ENCODE measurements at regions not wholly inside any gene's neighbourhood (a gene's known extent, or its start where the extent isn't known, plus 50 kb on each side); places are given as distances from the start of the nearest gene placed in this dataset.

DNA sequence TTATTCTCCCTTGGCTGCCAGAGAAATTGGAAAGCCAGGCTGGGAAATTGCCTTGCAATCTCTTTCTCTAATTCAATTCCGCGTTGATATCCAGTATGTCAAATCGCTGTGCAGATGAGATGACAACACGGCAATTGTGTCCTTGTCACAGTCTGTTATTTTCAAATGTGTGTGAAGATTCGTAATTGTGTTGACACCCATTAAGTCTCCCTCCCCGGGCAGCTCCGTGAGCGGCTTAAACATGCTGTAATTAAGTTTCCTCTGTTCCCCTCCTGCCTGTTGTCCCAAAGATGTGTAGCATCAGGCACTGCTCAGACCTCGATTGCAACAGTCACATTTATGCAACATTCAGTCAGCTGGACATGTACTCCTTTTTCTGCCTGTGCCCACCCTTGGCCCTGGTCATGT is 209.5 kb downstream of the LPIN1 start:
- no peak for DNase-seq

DNA sequence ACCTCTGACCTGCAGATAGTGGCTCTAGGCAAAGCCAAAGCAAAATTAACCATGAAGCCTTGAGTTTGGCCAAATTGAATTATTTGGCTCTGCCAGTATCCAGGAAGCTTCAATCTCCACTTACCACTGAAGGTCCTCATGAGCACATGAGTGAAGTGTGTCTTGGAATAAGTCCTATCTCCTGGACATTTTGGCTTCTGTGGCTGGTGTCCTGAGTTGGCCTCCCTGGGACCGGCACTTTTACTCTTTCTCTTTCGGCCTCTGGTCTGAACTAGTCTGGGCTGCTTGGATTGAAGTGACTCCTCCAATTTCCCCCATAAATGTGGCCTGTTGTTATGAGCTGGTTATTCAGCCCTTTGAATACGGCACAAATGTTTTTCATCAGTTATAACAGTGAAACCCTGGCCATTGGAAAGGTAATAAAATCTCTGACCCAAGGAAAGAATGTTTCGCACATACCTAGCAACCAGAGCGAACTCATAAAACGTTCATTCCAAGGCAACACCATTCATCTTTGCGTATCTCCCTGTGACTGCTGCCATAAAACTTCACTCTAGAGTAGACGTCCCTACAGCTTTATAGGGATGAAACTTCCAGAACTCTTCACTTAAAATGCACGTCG is 216.4 kb downstream of the LPIN1 start:
- no peak for DNase-seq

DNA sequence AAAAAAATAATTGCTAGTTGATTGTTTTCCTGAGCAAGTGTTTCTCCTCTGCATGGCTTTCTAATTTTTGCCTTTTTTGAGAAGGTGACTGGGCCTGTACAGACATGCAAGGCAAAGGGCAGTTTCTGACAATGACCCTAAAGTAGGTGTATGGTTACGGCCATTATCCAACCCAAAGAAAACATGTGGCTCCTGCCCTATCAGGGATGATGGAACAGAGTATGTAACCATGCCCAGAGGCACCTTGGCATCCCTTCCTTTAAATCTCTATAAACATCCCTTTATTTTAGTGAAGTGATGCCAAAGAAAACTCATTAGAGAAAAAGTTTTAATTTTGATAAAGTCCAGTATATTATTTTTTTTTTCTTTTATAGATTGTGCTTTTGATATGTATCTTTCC is 217.5 kb downstream of the LPIN1 start:
- DNase-seq = no peak

DNA sequence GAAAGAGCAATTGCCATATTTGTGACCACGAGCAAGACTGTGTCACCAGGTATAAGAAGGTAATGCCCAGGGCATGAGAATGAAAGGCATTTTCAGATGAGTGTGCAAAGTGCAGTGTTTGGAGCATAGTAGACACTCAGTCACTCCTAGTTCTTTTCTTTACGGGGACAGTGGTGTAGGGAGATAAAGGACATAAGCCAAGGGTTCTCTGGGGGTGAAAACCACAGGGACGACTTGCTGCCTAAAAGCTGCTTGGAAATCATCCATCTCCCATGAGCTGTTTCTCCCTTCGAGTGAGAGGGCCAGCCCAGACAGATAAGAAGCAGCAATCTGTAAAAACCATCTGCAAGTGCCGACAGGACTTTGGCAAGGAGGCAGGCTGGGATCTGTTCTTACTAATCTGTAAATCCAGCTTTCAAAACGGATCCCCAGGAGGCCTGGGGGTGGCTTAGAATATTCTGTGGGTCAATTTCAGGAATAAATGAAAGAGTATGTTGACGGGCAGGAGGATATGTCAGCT is 221.6 kb downstream of the LPIN1 start:
- DNase-seq = no peak

DNA sequence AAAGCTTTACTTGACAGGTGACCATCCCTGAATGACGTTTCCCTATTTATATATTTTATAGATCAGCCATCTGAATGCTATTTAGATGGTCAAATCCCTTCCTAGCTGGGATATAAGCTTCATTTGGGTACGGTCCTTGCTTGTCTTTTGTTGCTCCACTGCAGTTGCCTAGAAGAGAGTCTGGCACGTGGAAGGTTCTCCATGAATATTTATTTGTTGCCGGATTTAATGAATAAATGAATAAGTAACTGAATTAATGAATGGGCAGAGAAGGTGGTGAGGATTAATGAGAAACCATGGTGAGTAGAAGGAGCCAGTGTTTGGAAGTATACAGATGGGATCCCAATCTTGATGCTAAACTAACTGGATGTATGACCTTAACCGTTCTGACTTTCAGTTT is 222.1 kb downstream of the LPIN1 start:
- no peak for DNase-seq

DNA sequence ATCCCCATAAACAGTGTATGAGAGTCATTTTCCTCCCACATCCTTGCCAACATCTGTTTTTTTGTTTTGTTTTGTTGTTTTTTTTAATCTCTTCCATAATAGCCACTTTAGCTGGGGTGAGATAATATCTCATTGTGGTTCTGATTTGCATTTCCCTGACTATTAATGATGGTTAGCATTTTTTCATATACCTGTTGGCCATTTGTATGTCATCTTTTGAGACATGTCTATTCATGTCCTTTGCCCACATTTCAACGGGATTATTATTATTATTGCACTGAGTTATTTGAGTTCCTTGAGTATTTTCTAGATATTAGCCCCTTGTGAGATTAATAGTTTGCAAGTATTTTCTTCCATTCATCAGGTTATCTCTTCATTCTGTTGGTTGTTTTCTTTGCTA is 223.3 kb downstream of the LPIN1 start:
- DNase-seq = no peak

DNA sequence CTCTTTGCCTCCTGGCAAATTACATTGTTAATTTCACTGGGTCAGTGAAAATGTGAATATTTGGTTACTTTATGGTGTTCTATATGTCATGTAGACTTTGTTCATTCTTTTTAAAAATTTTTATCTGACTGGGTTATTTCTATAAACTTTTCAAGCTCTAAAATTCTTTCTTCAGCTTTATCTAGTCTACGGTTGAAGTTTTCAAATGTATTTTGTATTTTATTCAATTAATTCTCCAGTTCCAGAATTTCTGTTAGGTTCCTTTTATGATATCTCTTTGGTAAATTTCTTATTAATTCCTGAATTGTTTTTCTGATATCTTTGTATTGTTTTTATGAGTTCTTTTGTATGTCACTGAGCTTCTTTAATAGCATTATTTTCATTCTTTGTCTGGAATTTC is 228.1 kb downstream of the LPIN1 start:
- DNase-seq = no peak

DNA sequence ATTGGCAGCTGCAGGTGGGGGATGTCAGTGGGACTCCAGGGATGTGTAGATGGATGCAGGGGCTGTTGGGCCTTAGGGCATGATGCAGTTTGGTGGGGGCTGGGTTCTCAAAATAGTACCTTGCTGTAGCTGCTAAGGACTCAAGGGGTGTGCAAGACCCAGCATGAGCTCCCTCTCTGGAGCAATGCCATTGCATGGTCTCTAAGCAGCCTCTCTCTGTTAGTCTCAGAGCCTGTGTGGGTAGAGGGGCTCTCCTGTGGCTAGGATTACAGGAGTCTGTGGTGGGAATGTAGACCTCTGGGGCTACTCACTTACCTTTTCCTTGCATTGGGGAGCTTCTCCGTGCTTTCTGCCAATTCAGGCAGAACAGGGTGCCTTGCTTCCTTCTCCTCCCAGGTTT is 228.9 kb downstream of the LPIN1 start:
- DNase-seq = no peak

DNA sequence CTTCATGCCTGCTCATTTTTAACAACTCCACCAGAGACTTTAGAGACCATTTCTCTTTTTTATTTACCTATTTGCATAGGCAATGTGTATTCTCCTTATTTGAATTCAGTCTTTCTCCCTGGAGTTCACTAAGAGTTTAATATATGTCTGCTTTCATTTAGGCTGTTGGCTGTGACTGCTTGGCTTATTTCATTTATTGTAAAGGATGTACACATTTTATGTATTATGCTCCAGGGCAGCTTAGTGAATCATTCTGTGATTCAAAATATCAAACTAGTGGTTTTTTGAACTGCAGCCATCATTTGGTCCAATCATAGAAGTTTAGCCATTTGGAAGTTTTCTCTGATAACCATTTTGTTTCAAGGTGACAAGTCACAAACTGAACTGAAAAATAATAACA is 229.6 kb downstream of the LPIN1 start:
- DNase-seq = no peak

DNA sequence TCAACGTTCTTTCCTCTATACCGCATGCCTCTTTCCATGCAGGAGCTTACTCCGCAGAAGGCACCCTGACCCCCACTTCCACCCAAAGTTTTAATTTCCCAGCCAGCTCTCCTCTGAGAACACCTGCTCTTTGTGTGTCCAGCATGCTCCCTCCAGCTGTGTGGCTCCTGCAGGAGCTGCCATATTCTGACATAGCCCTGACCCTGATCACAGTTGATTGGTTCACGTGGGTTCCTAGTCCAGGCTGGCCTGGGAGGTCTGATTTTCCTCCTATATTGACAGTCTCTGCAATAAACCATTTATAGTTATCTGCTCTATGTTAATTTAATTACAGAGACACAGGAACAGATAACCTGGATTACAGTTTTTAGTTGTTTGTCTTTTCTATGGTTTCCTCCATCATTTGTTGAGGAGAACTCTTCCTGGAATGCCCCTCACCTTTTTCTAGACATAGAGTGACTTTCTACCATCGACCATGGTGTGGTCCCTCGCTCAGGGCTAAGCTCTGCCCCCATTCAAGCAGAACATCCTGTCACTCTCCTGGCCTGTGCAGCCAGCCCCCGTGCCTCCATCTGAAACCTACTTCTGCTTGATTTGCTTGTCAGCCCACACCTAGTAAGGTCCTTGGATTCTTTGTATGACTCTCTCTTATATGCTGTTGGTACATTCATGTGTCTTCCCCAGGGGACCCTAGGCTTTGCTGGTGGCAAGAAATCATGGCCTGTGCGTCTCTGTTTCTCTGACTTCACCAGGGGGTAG is 231.5 kb downstream of the LPIN1 start:
- no peak for DNase-seq

DNA sequence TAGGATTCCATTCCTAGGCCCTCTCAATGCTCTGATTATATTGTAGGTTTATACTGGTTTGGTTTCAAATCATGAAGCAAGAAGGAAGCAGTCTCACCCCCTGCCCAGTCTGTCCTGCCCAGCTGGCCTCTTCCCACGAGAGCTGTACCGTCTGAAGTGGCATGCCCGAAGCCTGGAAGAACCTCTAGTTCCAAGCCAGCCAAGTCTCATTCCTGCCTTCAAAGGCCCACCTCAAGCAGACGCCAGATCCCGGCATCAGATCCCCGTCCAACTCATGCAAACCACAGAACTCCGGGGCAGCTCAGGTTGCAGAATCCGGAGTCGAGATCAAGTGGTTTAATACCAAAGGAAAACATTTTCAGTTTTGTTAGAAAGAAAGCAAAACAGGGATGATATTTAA is 234.4 kb downstream of the LPIN1 start:
- DNase-seq = no peak

DNA sequence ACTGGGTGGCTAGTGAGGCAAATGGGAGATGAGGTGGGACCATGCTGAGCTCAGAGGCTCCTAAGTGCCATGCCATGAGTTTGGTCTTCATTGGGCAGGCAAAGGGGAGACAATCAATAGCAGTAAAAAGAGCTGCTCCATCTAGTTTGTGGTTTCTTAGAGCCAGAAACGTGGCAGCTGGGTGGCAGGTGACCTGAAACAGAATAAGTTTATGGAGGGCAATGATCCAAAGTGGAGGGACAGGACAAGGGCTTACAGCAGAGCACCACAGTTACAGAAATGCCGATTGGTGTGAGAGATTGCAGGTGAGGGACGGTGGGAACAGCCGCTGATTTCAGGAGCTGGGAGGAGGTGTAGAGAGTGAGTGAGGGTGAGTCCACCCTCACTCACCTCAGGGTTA is 237.0 kb downstream of the LPIN1 start:
- no peak for DNase-seq

DNA sequence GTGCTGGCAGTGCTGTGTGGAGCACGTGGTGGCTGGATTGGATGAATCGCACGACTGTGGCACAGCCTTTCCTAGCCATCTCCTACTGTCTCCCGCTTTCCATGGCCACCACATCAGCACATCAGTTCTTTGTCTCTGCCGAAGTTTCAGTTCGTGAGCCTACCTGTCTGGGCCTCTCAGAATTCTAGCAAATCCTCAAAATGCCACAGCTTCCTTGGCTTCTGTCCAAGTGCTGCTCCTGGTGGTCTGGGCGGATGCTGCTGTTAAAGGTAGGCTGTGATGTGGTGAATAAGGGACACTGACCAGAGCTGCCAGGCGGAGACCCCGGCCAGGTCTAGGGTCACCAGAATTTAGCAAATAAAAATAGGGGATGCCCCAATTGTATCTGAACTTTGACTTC is 237.4 kb downstream of the LPIN1 start:
- DNase-seq = no peak

DNA sequence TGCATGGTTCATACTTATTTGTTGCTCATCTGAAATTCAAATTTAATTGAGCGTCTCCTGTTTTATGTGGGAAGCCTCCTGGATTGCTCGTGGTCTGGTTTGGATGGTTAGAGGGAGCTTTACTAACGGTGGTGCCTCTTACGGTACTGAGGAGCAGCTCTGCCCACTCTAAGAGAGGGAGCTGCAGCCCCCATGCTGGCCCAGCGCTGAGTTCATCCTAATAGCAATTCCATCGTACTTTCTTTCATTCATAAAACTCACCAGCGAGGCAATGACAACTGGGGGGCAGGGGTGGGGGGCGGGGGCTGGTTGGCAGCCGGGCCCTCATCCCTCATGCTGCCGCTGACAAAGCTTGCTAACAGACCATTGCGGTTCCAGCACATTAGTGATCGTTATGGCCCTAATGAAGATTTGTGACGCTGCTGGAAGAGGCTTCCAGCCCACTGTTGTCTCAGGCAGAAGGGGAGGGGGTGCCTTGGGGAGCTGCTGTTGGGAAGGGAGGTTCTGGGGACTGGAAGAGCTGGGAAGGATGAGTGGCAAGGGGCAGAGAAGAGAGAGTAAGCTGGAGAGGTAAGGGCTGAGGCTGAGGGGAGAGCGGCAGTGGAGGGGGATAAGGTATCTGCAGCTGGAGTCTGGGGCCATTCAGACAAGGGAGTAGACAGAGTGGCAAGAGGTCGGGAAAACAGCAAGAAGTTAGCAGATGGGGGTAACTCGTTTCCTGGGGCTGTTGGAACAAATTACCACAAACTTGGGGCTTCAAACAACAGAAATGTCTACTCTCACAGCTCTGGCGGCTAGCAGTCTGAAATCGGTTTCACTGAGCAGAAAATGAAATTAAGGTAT is 238.1 kb downstream of the LPIN1 start:
- no peak for DNase-seq

DNA sequence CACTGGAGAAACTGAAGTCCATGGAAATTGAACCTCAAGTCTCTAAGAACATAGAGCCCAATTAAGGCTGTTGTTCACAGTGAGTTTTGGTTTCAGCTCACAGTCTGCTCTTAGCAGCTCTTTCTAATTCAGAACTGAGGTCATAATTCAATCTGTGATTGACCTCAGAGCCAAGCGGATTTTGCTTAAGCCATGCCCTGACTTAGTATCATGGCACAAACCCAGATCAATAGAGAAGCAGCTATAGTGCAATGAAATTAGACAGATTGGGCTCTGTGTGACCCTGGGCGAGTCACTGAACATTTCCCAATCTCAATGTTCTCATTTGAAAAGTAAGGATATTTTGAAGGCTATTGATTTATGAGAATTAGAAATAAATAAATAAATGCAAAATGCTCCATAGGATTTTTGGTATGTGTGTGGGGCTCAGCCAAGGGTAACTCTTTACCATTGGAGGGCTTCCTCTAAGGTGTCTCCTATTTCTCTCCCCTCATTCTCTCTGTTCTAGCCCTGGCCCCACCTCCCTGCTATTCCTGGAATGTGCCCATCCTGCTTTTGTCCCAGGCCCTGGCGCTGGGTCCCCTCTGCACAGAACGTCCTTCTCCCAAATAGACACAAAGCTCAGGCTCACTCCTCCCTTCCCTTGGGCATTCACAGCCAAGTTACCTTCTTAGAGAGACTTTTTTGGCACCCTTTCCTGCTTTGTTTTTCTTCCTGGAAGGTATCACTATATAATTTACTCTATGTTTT is 239.6 kb downstream of the LPIN1 start:
- DNase-seq = no peak

DNA sequence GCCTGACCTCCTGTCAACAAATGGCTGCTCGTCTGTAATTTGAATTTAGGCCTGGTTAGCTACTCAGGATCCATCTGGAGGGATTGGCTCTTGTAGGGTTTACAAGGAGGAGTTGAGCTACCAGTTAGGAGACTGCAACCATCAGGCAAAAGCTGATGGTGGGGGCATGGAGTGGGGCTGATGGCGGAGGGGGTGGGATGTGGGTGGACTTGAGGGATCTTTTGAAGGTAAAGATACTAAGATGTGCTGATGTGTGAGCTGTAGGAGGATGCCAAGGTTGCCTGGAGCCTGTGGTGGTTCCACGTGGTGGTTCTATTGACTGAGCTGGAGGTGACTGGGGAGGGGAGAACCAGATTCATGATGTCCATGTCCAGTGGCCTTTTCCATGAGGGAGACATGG is 240.7 kb downstream of the LPIN1 start:
- DNase-seq = no peak

DNA sequence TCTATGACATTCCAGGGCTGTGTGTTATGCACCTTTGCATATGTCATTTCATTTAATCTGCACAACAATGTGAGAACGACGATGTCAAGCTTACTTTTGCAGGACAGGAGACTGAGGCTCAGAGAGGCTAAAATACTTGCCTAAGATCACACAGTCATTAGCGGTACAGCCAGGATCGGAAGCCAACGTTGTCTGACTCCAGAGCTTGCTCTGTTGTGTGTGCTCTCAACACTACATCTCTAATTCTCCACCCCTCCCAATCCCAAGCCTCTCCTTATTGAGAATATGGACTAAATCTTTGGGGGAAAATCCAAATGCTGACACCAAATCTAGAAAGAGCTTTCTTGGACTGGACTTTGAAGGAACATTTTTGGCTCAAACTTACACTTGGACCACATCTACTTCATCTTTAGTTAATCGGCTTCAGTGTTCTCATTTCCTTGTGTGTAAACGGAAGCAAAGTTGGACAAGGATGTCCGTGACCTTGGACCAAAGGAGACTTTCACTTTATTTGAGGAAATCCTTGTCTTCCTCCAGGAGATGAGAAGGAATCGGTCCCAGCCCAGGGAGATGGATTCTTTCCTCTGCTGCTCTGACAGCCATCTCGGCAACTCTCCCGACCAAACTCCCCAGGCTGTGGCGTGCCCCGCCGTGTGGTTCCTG is 242.4 kb downstream of the LPIN1 start:
- DNase-seq = no peak

DNA sequence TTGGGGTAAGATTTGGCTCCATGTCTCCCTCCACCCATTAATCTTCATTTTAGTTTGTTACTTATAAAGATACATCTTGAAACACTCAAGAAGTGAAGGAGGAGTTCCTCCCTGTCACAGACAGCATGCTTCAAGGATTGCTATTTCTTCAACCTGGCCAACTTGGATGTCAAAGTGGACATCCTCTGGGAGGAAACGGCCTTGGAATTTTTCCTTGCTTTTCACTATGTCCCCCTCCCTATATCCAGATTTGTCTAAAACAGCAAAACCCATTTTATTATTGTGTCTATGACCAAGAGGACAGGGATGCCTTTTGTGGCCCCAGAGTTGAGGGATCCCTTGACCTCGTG is 242.9 kb downstream of the LPIN1 start:
- no peak for DNase-seq

DNA sequence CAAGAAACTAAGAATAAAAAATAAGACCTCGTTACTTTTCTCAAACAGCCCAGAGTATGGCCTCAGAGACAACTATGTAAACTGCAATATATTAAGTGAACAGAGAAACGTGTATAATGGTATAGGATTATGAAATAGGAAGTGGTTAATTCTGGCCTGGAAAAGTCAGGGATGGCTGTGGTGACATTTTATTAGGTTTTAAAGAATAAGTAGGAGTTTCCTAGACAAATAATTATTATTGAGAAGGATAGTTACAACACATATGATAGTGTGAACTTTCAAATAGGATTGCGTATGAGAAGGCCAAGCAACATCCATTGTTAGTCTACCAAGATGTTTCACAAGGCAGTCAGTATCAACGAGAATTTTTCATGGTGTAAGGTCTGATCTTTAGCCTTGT is 244.1 kb downstream of the LPIN1 start:
- DNase-seq = no peak

DNA sequence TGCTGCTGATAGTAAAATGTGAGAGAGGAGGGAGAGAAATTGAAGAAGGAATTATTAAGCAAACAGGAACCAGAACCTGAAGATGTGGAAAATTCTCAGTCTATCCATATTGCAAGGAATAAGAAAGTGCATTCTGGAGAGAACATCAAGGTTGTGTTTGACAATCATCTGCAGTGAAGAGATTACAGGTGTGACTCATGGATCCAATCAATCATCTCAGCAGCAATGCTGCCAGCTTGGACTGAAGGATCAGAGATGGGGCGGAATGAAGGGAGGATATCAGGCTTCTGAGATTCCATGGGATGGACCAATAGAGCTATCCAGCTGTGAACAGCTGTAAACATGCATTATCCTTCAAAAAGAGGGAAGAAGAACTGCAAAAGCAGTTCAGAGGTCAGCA is 247.3 kb downstream of the LPIN1 start:
- no peak for DNase-seq

DNA sequence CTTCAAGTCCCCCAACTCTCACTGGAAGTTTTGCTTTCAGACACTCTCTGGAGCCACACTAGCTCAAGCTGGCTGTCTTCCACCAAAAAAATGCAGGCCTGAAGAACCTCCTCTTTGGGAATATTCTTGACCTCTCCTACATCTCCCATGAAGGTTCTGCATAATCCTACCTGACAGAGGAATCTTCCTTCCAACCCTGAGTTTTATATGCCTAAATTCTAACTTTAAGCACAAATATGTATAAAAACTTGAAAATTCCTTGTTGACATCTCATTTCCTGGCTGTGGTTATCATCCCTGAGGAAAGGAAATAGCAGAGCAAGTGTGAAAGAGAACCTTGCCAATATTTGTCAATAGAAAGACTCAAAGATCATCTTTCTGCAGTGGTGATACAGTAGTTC is 249.0 kb downstream of the LPIN1 start:
- DNase-seq = no peak

DNA sequence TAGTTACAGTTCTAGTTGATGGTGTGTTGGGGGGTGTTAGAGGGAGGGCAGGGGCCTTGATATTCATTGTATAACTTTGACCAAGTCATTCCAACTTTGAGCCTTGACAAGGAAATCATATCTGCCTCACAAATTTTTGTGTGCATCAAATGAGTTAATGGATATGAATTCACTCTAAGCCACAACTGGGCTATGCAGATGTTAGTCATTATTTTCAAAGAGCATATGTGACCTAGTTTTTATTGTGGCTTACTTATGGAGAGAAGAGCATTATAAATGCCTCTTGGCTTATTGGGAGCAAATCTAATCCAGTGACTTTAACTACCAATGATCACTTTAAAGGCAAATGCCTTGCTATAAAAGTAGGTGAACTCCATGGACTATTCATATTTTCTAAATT is 250.2 kb downstream of the LPIN1 start:
- DNase-seq = no peak

DNA sequence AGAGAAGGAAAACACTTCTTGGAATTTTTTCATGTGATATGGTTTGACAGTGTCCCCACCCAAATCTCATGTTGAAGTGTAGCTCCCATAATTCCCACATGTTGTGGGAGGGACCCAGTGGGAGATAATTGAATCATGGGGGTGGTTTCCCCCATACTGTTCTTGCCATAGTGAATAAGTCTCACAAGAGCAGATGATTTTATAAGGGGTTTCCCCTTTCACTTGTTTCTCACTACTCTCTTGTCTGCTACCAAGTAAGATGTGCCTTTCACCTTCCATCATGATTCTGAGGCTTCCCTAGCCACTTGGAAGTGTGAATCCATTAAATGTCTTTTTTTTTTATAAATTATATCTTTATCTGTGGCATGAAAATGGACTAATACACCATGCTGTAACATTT is 250.7 kb downstream of the LPIN1 start:
- DNase-seq = no peak

Measured in NCI-H446 (cell line).